A549 (cell line): ENCODE measurements at regions not wholly inside any gene's neighbourhood (a gene's known extent, or its start where the extent isn't known, plus 50 kb on each side); places are given as distances from the start of the nearest gene placed in this dataset.

Experiments
- ATAC-seq, 2 experiments: fragments of 200-7000 bp in 1 of 2; fragments of >200 bp in 1 of 2; cut with Nextera tagmentation in 1 of 2; cut with Tn5 transposase in 1 of 2; 3 replicates each; pipeline versions ENCODE4 v1.8.0 to v1.9.1; 2018 to 2020; ENCODE audit warnings: mild to moderate bottlenecking in 1 of 2, moderate library complexity in 1 of 2
- CTCF ChIA-PET: fragments of 300-600 bp; sonication (Branson Sonifier 250); formaldehyde crosslinking; extraction: SDS; loops from one replicate; lab custom pipeline; 2021; ENCODE audit warnings: antibody characterized with exemption, inconsistent platforms; lab: Yijun Ruan, JAX
- POLR2A ChIA-PET: fragments of 350-600 bp; formaldehyde crosslinking; extraction: SDS; loops from one replicate; lab custom pipeline; 2021; ENCODE audit warnings: antibody characterized with exemption, inconsistent platforms; lab: Yijun Ruan, JAX
- DNase-seq, 2 experiments: peaks; one replicate each; pipeline versions ENCODE4 v3.0.0 to v3.0.0-alpha.2; 2011 to 2016; ENCODE audit warnings: low read depth in 1 of 2, low spot score in 1 of 2
- FAIRE-seq: peaks from 2 replicates; lab custom pipeline; 2011; peaks lifted over from hg19 to GRCh38; lab: Jason Lieb, UNC
- H3K27ac ChIP-seq, 2 experiments: fragments of >200 bp; sonication (Bioruptor Twin); formaldehyde crosslinking; 3 replicates each; pipeline ENCODE4 v1.5.1; 2016 to 2017
- H3K4me1 ChIP-seq: fragments of >200 bp; sonication (Bioruptor Twin); formaldehyde crosslinking; 3 replicates; pipeline ENCODE4 v1.6.1; 2016
- H3K4me2 ChIP-seq: fragments of >200 bp; sonication (Bioruptor Twin); formaldehyde crosslinking; 3 replicates; pipeline ENCODE4 v1.6.1; 2016
- H3K4me3 ChIP-seq: fragments of >200 bp; sonication (Bioruptor Twin); formaldehyde crosslinking; 3 replicates; pipeline ENCODE4 v1.5.1; 2016
- H3K9me3 ChIP-seq: fragments of >200 bp; sonication (Bioruptor Twin); formaldehyde crosslinking; 3 replicates; pipeline ENCODE4 v1.6.1; 2016
- ATOH8 ChIP-seq: fragments of 250-450 bp; sonication (Bioruptor Pico); IDR thresholded peaks from 2 replicates; pipeline ENCODE4 v1.5.0; 2020; ENCODE audit warnings: low read depth, mild to moderate bottlenecking, moderate library complexity
- CBX2 ChIP-seq: fragments of 200-600 bp; sonication (generic); IDR thresholded peaks from 2 replicates; pipeline ENCODE4 v1.6.1; 2016; ENCODE audit warnings: low read depth, mild to moderate bottlenecking, borderline replicate concordance
- CEBPB ChIP-seq, 2 experiments: fragments of >200 bp in 1 of 2; sonication (Bioruptor Twin) in 1 of 2; formaldehyde crosslinking in 1 of 2; IDR thresholded peaks; 2 replicates each; pipeline ENCODE4 v1.6.1; 2012 to 2016
- CHD4 ChIP-seq: fragments of 200-600 bp; sonication (generic); IDR thresholded peaks from 2 replicates; pipeline ENCODE4 v1.6.1; 2016; ENCODE audit warnings: antibody characterized with exemption, mild to moderate bottlenecking, borderline replicate concordance
- EHF ChIP-seq: fragments of 250-450 bp; sonication (Bioruptor Pico); IDR thresholded peaks from 2 replicates; pipeline ENCODE4 v1.5.0; 2020; ENCODE audit warnings: mild to moderate bottlenecking
- EHMT2 ChIP-seq: fragments of 200-600 bp; sonication (generic); IDR thresholded peaks from 2 replicates; pipeline ENCODE4 v1.6.1; 2016; ENCODE audit warnings: antibody characterized with exemption, low read depth, mild to moderate bottlenecking, moderate library complexity
- ESRRA ChIP-seq: fragments of 150-350 bp; IDR thresholded peaks from 2 replicates; pipeline ENCODE4 v1.6.1; 2014; ENCODE audit warnings: mild to moderate bottlenecking, low read length, borderline replicate concordance
- FOXS1 ChIP-seq: fragments of 250-450 bp; sonication (Bioruptor Pico); IDR thresholded peaks from 2 replicates; pipeline ENCODE4 v1.5.0; 2020; ENCODE audit warnings: mild to moderate bottlenecking, moderate library complexity
- HMGXB4 ChIP-seq: fragments of 250-450 bp; sonication (Bioruptor Pico); IDR thresholded peaks from 2 replicates; pipeline ENCODE4 v1.5.0; 2021; ENCODE audit warnings: mild to moderate bottlenecking, moderate library complexity, borderline replicate concordance
- HOXB13 ChIP-seq: fragments of 250-450 bp; sonication (Bioruptor Pico); IDR thresholded peaks from 2 replicates; pipeline ENCODE4 v1.5.0; 2020; ENCODE audit warnings: low read depth, mild to moderate bottlenecking, moderate library complexity
- JUNB ChIP-seq: fragments of >200 bp; sonication (Bioruptor Twin); formaldehyde crosslinking; IDR thresholded peaks from 2 replicates; pipeline ENCODE4 v1.6.1; 2016
- KDM1A ChIP-seq: fragments of 200-600 bp; sonication (generic); IDR thresholded peaks from 2 replicates; pipeline ENCODE4 v1.6.1; 2016; ENCODE audit warnings: low read depth, mild to moderate bottlenecking
- MYC ChIP-seq: IDR thresholded peaks from 2 replicates; pipeline ENCODE4 v1.6.1; 2012; ENCODE audit warnings: mild to moderate bottlenecking, inconsistent platforms, low read length, improper control_type of control experiment, borderline replicate concordance
- NFE2L2 ChIP-seq: fragments of 150-350 bp; conservative IDR thresholded peaks from 2 replicates; pipeline ENCODE4 v1.6.1; 2014; ENCODE audit warnings: low read length
- NPAS2 ChIP-seq: fragments of 250-450 bp; sonication (Bioruptor Pico); IDR thresholded peaks from 2 replicates; pipeline ENCODE4 v1.8.0; 2022; ENCODE audit warnings: mild to moderate bottlenecking, moderate library complexity, borderline replicate concordance
- PHF8 ChIP-seq: fragments of 200-600 bp; sonication (generic); IDR thresholded peaks from 2 replicates; pipeline ENCODE4 v1.6.1; 2016; ENCODE audit warnings: low read depth, mild to moderate bottlenecking, antibody characterized with exemption, moderate library complexity, borderline replicate concordance
- POLR2A ChIP-seq: IDR thresholded peaks from 2 replicates; pipeline ENCODE4 v1.6.1; 2012; ENCODE audit warnings: mild to moderate bottlenecking, low read length
- POLR2AphosphoS2 ChIP-seq: conservative IDR thresholded peaks from 2 replicates; pipeline ENCODE4 v1.6.1; 2012; ENCODE audit warnings: low read length, improper control_type of control experiment, inconsistent platforms
- RAD21 ChIP-seq, 2 experiments: fragments of >200 bp in 1 of 2; sonication (Bioruptor Twin) in 1 of 2; formaldehyde crosslinking in 1 of 2; IDR thresholded peaks in 1 of 2; conservative IDR thresholded peaks in 1 of 2; 2 replicates in 1 of 2; 3 replicates in 1 of 2; pipeline ENCODE4 v1.6.1; 2012 to 2018; ENCODE audit warnings: inconsistent platforms in 1 of 2
- RFX5 ChIP-seq: fragments of 450-650 bp; IDR thresholded peaks from 2 replicates; pipeline ENCODE4 v1.7.1; 2014; ENCODE audit warnings: antibody characterized with exemption, mild to moderate bottlenecking, moderate library complexity
- SMC3 ChIP-seq: fragments of >200 bp; sonication (Bioruptor Twin); formaldehyde crosslinking; IDR thresholded peaks from 3 replicates; pipeline ENCODE4 v1.6.1; 2018; ENCODE audit warnings: inconsistent platforms
- SREBF2 ChIP-seq: fragments of 450-650 bp; IDR thresholded peaks from 2 replicates; pipeline ENCODE4 v1.6.1; 2014; ENCODE audit warnings: mild to moderate bottlenecking, moderate library complexity
- ZC3H11A ChIP-seq: fragments of 450-650 bp; IDR thresholded peaks from 2 replicates; pipeline ENCODE4 v1.6.1; 2014; ENCODE audit warnings: antibody characterized with exemption, mild to moderate bottlenecking
- ZNF302 ChIP-seq: fragments of 250-450 bp; sonication (Bioruptor Pico); IDR thresholded peaks from 2 replicates; pipeline ENCODE4 v1.9.0; 2021; ENCODE audit warnings: inconsistent platforms, mild to moderate bottlenecking, moderate library complexity
- WGBS: methylation state at CpG from one replicate; pipeline ENCODE4 v1.1.6; 2017; ENCODE audit errors: missing lambda C conversion rate; 5-methylcytosine and 5-hydroxymethylcytosine counted together
- TF ChIP-seq, protein P1 (sequence below): IDR thresholded peaks from 2 replicates; pipeline ENCODE4 v1.6.1; 2012
- TF ChIP-seq, protein P2 (sequence below): IDR thresholded peaks from 2 replicates; pipeline ENCODE4 v1.6.1; 2012

DNA sequence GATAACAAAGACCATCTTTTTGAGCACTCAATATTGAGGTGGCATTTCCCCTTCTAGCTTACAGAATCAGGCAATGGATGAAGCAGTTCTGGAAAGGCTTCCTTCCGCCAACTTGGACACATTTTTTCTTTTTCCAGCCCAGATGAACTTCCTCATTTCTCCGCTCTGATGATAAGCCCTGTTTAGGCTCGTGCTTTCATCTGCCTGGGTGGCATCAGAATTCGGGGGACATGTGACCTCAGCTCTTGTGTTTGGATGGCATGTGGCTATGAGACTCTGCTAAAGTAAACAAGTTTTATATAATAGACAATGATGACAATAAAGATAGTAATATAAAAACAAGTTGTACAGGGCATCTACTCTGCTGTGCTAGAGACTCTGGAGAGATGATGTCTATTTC, 796.7 kb downstream of the DHX35 start:
- no peak for DNase-seq
- CTCF ChIA-PET: no interaction called here
- 0% methylated on average over 4 of the region's 4 CpGs for WGBS

GRCh38 chr20:39756828-39757227, 794.7 kb downstream of the DHX35 start:
- Histone ChIP-seq H3K4me2 (no peak overlapping the region), H3K9me3 (no peaks in the 10 kb centered on the region), H3K4me1 (no peaks in the 10 kb centered on the region), H3K4me3 (no peak overlapping the region), H3K27ac (no peak overlapping the region)
- no peak for FAIRE-seq
- no peak for ATAC-seq
- ChIA-PET CTCF (no interaction called here), POLR2A (no interaction called here)
- TF ChIP-seq ZNF302 (CRISPR knock-in tag) (no peak), NPAS2 (no peak), PHF8 (no peak), ZC3H11A (no peak), HMGXB4 (CRISPR knock-in tag) (no peak), HOXB13 (CRISPR knock-in tag) (no peak), RFX5 (no peak), KDM1A (no peak), CBX2 (no peak)
- TF ChIP-seq, protein P1, sequence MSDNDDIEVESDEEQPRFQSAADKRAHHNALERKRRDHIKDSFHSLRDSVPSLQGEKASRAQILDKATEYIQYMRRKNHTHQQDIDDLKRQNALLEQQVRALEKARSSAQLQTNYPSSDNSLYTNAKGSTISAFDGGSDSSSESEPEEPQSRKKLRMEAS: no peak
- DNase-seq: no peak

More for the DNA sequence above, 796.7 kb downstream of the DHX35 start:
- Histone ChIP-seq H3K27ac (no peak overlapping the region), H3K4me2 (no peak overlapping the region), H3K4me3 (no peak overlapping the region), H3K4me1 (no peaks in the 10 kb centered on the region)
- ATAC-seq (no peak), FAIRE-seq (no peak)
- POLR2A ChIA-PET: no interaction called here
- TF ChIP-seq ATOH8 (no peak), POLR2AphosphoS2 (no peak), ESRRA (no peak), JUNB (no peak), RAD21 (conservative IDR thresholded peaks at IDR 0.05 in 1 of 2, IDR thresholded peaks at IDR 0.05 in 1 of 2) (no peak), POLR2A (no peak), RFX5 (no peak), SMC3 (no peak), MYC (no peak), EHF (CRISPR knock-in tag) (no peak), CHD4 (no peak), CEBPB (IDR thresholded peaks at IDR 0.05) (no peak), NPAS2 (no peak), EHMT2 (no peak), CBX2 (no peak), SREBF2 (no peak), NFE2L2 (no peak), ZC3H11A (no peak), FOXS1 (CRISPR knock-in tag) (no peak)
- TF ChIP-seq, protein P2, sequence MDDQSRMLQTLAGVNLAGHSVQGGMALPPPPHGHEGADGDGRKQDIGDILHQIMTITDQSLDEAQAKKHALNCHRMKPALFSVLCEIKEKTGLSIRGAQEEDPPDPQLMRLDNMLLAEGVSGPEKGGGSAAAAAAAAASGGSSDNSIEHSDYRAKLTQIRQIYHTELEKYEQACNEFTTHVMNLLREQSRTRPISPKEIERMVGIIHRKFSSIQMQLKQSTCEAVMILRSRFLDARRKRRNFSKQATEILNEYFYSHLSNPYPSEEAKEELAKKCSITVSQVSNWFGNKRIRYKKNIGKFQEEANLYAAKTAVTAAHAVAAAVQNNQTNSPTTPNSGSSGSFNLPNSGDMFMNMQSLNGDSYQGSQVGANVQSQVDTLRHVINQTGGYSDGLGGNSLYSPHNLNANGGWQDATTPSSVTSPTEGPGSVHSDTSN: no peak
- TF ChIP-seq, all 56 proteins: peak for 0
- no peaks in the 10 kb centered on the region for H3K9me3 ChIP-seq
